ENCODE measurements at regions not wholly inside any gene's neighbourhood (a gene's known extent, or its start where the extent isn't known, plus 50 kb on each side); places are given as distances from the start of the nearest gene placed in this dataset.

- no peak for DNase-seq
Measured at GRCh38 chr10:7507887-7508726, 97.3 kb upstream of the SFMBT2 start.

- no peak for DNase-seq
Measured at GRCh38 chr10:7506571-7506970, 95.7 kb upstream of the SFMBT2 start.

- no peak for DNase-seq
Measured at GRCh38 chr10:7505196-7505595, 94.4 kb upstream of the SFMBT2 start.

- DNase-seq, result no peak
Measured at GRCh38 chr10:7503190-7503589, 92.4 kb upstream of the SFMBT2 start.

- no peak for DNase-seq
Measured at GRCh38 chr10:7501157-7501556, 90.3 kb upstream of the SFMBT2 start.

- no peak for DNase-seq
Measured at GRCh38 chr10:7498111-7498510, 87.3 kb upstream of the SFMBT2 start.

- no peak for DNase-seq
Measured at GRCh38 chr10:7493996-7494395, 83.2 kb upstream of the SFMBT2 start.

- no peak for DNase-seq
Measured at GRCh38 chr10:7492660-7493046, 81.8 kb upstream of the SFMBT2 start.

- DNase-seq, result no peak
Measured at GRCh38 chr10:7491949-7492659, 81.3 kb upstream of the SFMBT2 start.

- DNase-seq, result no peak
Measured at GRCh38 chr10:7491230-7491629, 80.4 kb upstream of the SFMBT2 start.

GRCh38 chr10:7488418-7488829 is 77.6 kb upstream of the SFMBT2 start:
- DNase-seq, result no peak

- no peak for DNase-seq
Measured at GRCh38 chr10:7487528-7487927, 76.7 kb upstream of the SFMBT2 start.

GRCh38 chr10:7486528-7486927 is 75.7 kb upstream of the SFMBT2 start:
- DNase-seq, result no peak

- no peak for DNase-seq
Measured at GRCh38 chr10:7485799-7486198, 75.0 kb upstream of the SFMBT2 start.

GRCh38 chr10:7485244-7485556 is 74.4 kb upstream of the SFMBT2 start:
- no peak for DNase-seq

GRCh38 chr10:7484456-7485243 is 73.8 kb upstream of the SFMBT2 start:
- DNase-seq, result peak in 1 of 2 experiments; percentile 41

GRCh38 chr10:7483848-7484247 is 73.0 kb upstream of the SFMBT2 start:
- no peak for DNase-seq

- no peak for DNase-seq
Measured at GRCh38 chr10:7482992-7483391, 72.2 kb upstream of the SFMBT2 start.

- DNase-seq, result no peak
Measured at GRCh38 chr10:7481368-7481765, 70.5 kb upstream of the SFMBT2 start.

- no peak for DNase-seq
Measured at GRCh38 chr10:7480742-7481367, 70.0 kb upstream of the SFMBT2 start.

- DNase-seq, result no peak
Measured at GRCh38 chr10:7479861-7480598, 69.2 kb upstream of the SFMBT2 start.

- DNase-seq, result no peak
Measured at GRCh38 chr10:7478727-7479457, 68.1 kb upstream of the SFMBT2 start.
